Osteocyte (in vitro differentiated cells): ENCODE measurements at regions not wholly inside any gene's neighbourhood (a gene's known extent, or its start where the extent isn't known, plus 50 kb on each side); places are given as distances from the start of the nearest gene placed in this dataset.

ENCODE experiments used
- DNase-seq: peaks from one replicate; pipeline ENCODE4 v3.0.0; 2021; ENCODE audit warnings: mixed read lengths; ENCODE audit not compliant: unreplicated experiment; ENCODE audit errors: extremely low spot score
- H3K27ac Mint-ChIP-seq: one replicate; pipeline ENCODE4 v1.8.0; 2021; ENCODE audit warnings: mild to moderate bottlenecking, mixed read lengths; ENCODE audit not compliant: unreplicated experiment
- H3K27me3 Mint-ChIP-seq: one replicate; pipeline ENCODE4 v1.8.0; 2021; ENCODE audit warnings: mixed read lengths; ENCODE audit not compliant: unreplicated experiment
- H3K36me3 Mint-ChIP-seq: one replicate; pipeline ENCODE4 v1.8.0; 2021; ENCODE audit warnings: mixed read lengths; ENCODE audit not compliant: unreplicated experiment
- H3K4me1 Mint-ChIP-seq: one replicate; pipeline ENCODE4 v1.8.0; 2021; ENCODE audit warnings: mixed read lengths; ENCODE audit not compliant: unreplicated experiment
- H3K4me3 Mint-ChIP-seq: one replicate; pipeline ENCODE4 v1.8.0; 2021; ENCODE audit warnings: mild to moderate bottlenecking, moderate library complexity, mixed read lengths; ENCODE audit not compliant: unreplicated experiment
- H3K9me3 Mint-ChIP-seq: one replicate; pipeline ENCODE4 v1.8.0; 2021; ENCODE audit warnings: mixed read lengths; ENCODE audit not compliant: unreplicated experiment
- CTCF ChIP-seq: fragments of 200-600 bp; sonication (generic); IDR thresholded peaks from 2 replicates; pipeline ENCODE4 v1.5.0; 2021; ENCODE audit warnings: antibody characterized with exemption, mild to moderate bottlenecking, moderate library complexity

GRCh38 chr4:147368948-147369347 is 111.9 kb upstream of the EDNRA start:
- Mint-ChIP-seq H3K4me1 (peaks cover 62% of the 10 kb centered on the region), H3K27ac (no peak overlapping the region), H3K9me3 (peaks cover 8% of the 10 kb centered on the region), H3K27me3 (no peaks in the 10 kb centered on the region), H3K36me3 (peaks cover 3% of the 10 kb centered on the region), H3K4me3 (no peak overlapping the region)
- DNase-seq: no peak
- no peak for TF ChIP-seq CTCF

GRCh38 chr4:147370473-147370872 is 110.4 kb upstream of the EDNRA start:
- TF ChIP-seq CTCF: no peak
- DNase-seq: no peak
- Mint-ChIP-seq H3K4me3 (no peak overlapping the region), H3K27me3 (no peaks in the 10 kb centered on the region), H3K27ac (peak overlapping the region; percentile 24), H3K36me3 (peaks cover 3% of the 10 kb centered on the region), H3K4me1 (peaks cover 55% of the 10 kb centered on the region), H3K9me3 (peaks cover 16% of the 10 kb centered on the region)

GRCh38 chr4:147370881-147371280 is 110.0 kb upstream of the EDNRA start:
- H3K27ac Mint-ChIP-seq: peak overlapping the region; percentile 11
- peaks cover 20% of the 10 kb centered on the region for H3K9me3 Mint-ChIP-seq
- peaks cover 51% of the 10 kb centered on the region for H3K4me1 Mint-ChIP-seq

GRCh38 chr4:147371661-147372060 is 109.2 kb upstream of the EDNRA start:
- no peak for DNase-seq
- H3K9me3 Mint-ChIP-seq: peaks cover 23% of the 10 kb centered on the region
- H3K4me3 Mint-ChIP-seq: no peak overlapping the region
- no peaks in the 10 kb centered on the region for H3K27me3 Mint-ChIP-seq
- peaks cover 3% of the 10 kb centered on the region for H3K36me3 Mint-ChIP-seq
- no peak for TF ChIP-seq CTCF
- H3K4me1 Mint-ChIP-seq: peaks cover 44% of the 10 kb centered on the region
- peak overlapping the region; percentile 52 for H3K27ac Mint-ChIP-seq

More at GRCh38 chr4:147370881-147371280, 110.0 kb upstream of the EDNRA start:
- DNase-seq: no peak
- Mint-ChIP-seq H3K4me3 (no peak overlapping the region), H3K36me3 (peaks cover 3% of the 10 kb centered on the region), H3K27me3 (no peaks in the 10 kb centered on the region)
- TF ChIP-seq CTCF: no peak

- peaks cover 6% of the 10 kb centered on the region for H3K36me3 Mint-ChIP-seq
- H3K4me3 Mint-ChIP-seq: no peak overlapping the region
- DNase-seq: no peak
- no peak overlapping the region for H3K27ac Mint-ChIP-seq
- TF ChIP-seq CTCF: no peak
- no peaks in the 10 kb centered on the region for H3K4me1 Mint-ChIP-seq
- no peaks in the 10 kb centered on the region for H3K27me3 Mint-ChIP-seq
- H3K9me3 Mint-ChIP-seq: peaks cover 37% of the 10 kb centered on the region
These were observed 102.1 kb upstream of the EDNRA start for GRCh38 chr4:147378780-147379179.
